ENCODE measurements at regions not wholly inside any gene's neighbourhood (a gene's known extent, or its start where the extent isn't known, plus 50 kb on each side); places are given as distances from the start of the nearest gene placed in this dataset.
"Not testable (repeated sequence)": the region's sequence is repeated elsewhere in the genome, so short reads cannot be mapped to it uniquely, and the experiment has no call there.

GRCh38 chr14:48250575-48250974, 575.2 kb upstream of the MDGA2 start:
- Mint-ChIP-seq H3K9me3 (peaks cover 4% of the 10 kb centered on the region), H3K27ac (no peak overlapping the region), H3K36me3 (ENCODE audit: low read depth) (no peaks in the 10 kb centered on the region), H3K4me3 (no peak overlapping the region), H3K4me1 (no peaks in the 10 kb centered on the region), H3K27me3 (no peaks in the 10 kb centered on the region)
- intact Hi-C loops (cut with micrococcal nuclease) = no loop called here
- ChIA-PET POLR2A (no interaction called here), CTCF (no interaction called here)
- ATAC-seq (ENCODE audit: low read depth) (no peak), DNase-seq (no peak)
- no peak for TF ChIP-seq CTCF (IDR thresholded peaks at IDR 0.05)

GRCh38 chr14:48247977-48248376, 572.6 kb upstream of the MDGA2 start:
- DNase-seq (no peak), ATAC-seq (ENCODE audit: low read depth) (no peak)
- intact Hi-C loops (cut with micrococcal nuclease) = no loop called here
- no peak overlapping the region for H3K27ac Mint-ChIP-seq
- CTCF ChIA-PET = no interaction called here
- POLR2A ChIA-PET = no interaction called here
- TF ChIP-seq CTCF (IDR thresholded peaks at IDR 0.05) = no peak
- no peaks in the 10 kb centered on the region for H3K4me1 Mint-ChIP-seq
- peaks cover 4% of the 10 kb centered on the region for H3K9me3 Mint-ChIP-seq
- H3K27me3 Mint-ChIP-seq = no peaks in the 10 kb centered on the region
- H3K36me3 Mint-ChIP-seq (ENCODE audit: low read depth) = no peaks in the 10 kb centered on the region
- H3K4me3 Mint-ChIP-seq = no peak overlapping the region

- Mint-ChIP-seq H3K27ac (no peak overlapping the region), H3K36me3 (ENCODE audit: low read depth) (no peaks in the 10 kb centered on the region), H3K9me3 (no peaks in the 10 kb centered on the region), H3K4me3 (no peak overlapping the region), H3K27me3 (no peaks in the 10 kb centered on the region), H3K4me1 (no peaks in the 10 kb centered on the region)
- ATAC-seq (ENCODE audit: low read depth) (no peak), DNase-seq (no peak)
- POLR2A ChIA-PET = no interaction called here
- CTCF ChIA-PET = no interaction called here
- intact Hi-C loops (cut with micrococcal nuclease) = no loop called here
- no peak for TF ChIP-seq CTCF (IDR thresholded peaks at IDR 0.05)
Measured at GRCh38 chr14:48243900-48244299, 568.5 kb upstream of the MDGA2 start.

GRCh38 chr14:48229091-48229490, 553.7 kb upstream of the MDGA2 start:
- H3K4me1 Mint-ChIP-seq = no peaks in the 10 kb centered on the region
- ChIA-PET CTCF (no interaction called here), POLR2A (no interaction called here)
- DNase-seq = no peak
- H3K9me3 Mint-ChIP-seq = peaks cover 3% of the 10 kb centered on the region
- ATAC-seq (ENCODE audit: low read depth) = no peak
- no peak overlapping the region for H3K27ac Mint-ChIP-seq
- no peaks in the 10 kb centered on the region for H3K36me3 Mint-ChIP-seq (ENCODE audit: low read depth)
- H3K27me3 Mint-ChIP-seq = no peaks in the 10 kb centered on the region
- no peak overlapping the region for H3K4me3 Mint-ChIP-seq
- TF ChIP-seq CTCF (IDR thresholded peaks at IDR 0.05) = no peak
- intact Hi-C loops (cut with micrococcal nuclease) = no loop called here

- no peak overlapping the region for H3K4me3 Mint-ChIP-seq
- ChIA-PET CTCF (no interaction called here), POLR2A (no interaction called here)
- TF ChIP-seq CTCF (IDR thresholded peaks at IDR 0.05) = no peak
- H3K27ac Mint-ChIP-seq = no peak overlapping the region
- H3K27me3 Mint-ChIP-seq = no peaks in the 10 kb centered on the region
- intact Hi-C loops (cut with micrococcal nuclease) = no loop called here
- ATAC-seq (ENCODE audit: low read depth) = no peak
- no peak for DNase-seq
- H3K4me1 Mint-ChIP-seq = no peaks in the 10 kb centered on the region
- no peaks in the 10 kb centered on the region for H3K9me3 Mint-ChIP-seq
- H3K36me3 Mint-ChIP-seq (ENCODE audit: low read depth) = no peaks in the 10 kb centered on the region
Measured at GRCh38 chr14:48193893-48194292, 518.5 kb upstream of the MDGA2 start.

GRCh38 chr14:48149624-48150023, 474.2 kb upstream of the MDGA2 start:
- not testable (repeated sequence) for H3K36me3 Mint-ChIP-seq (ENCODE audit: low read depth); H3K9me3 Mint-ChIP-seq

More at GRCh38 chr14:48149624-48150023, 474.2 kb upstream of the MDGA2 start:
- DNase-seq; POLR2A ChIA-PET; H3K27ac Mint-ChIP-seq; CTCF ChIA-PET; H3K27me3 Mint-ChIP-seq; intact Hi-C loops (cut with micrococcal nuclease); H3K4me3 Mint-ChIP-seq; ATAC-seq (ENCODE audit: low read depth); H3K4me1 Mint-ChIP-seq: not testable (repeated sequence)
